Amniotic epithelial cell (primary cell): ENCODE measurements at regions not wholly inside any gene's neighbourhood (a gene's known extent, or its start where the extent isn't known, plus 50 kb on each side); places are given as distances from the start of the nearest gene placed in this dataset.
A peak's percentile ranks its signal among the peaks of the same experiment; 100 is the strongest.

Source experiments
- DNase-seq: peaks from one replicate; pipeline ENCODE4 v3.0.0-alpha.2; 2010; ENCODE audit warnings: low read depth

- DNase-seq: no peak
Observed at GRCh38 chr5:168059131-168059530, 232.3 kb upstream of the WWC1 start.

- DNase-seq: no peak
Observed at GRCh38 chr5:168062239-168062638, 229.2 kb upstream of the WWC1 start.

GRCh38 chr5:168064457-168064856, 227.0 kb upstream of the WWC1 start:
- DNase-seq: no peak

- DNase-seq: no peak
Observed at GRCh38 chr5:168064933-168065622, 226.4 kb upstream of the WWC1 start.

- DNase-seq: no peak
Observed at GRCh38 chr5:168066536-168067208, 224.8 kb upstream of the WWC1 start.

- DNase-seq: no peak
Observed at GRCh38 chr5:168070761-168071160, 220.7 kb upstream of the WWC1 start.

- DNase-seq: no peak
Observed at GRCh38 chr5:168072665-168073064, 218.8 kb upstream of the WWC1 start.

- DNase-seq: no peak
Observed at GRCh38 chr5:168073311-168073710, 218.1 kb upstream of the WWC1 start.

GRCh38 chr5:168073991-168074800, 217.2 kb upstream of the WWC1 start:
- peak; percentile 83 for DNase-seq

- DNase-seq: no peak
Observed at GRCh38 chr5:168075387-168075786, 216.1 kb upstream of the WWC1 start.

- peak; percentile 82 for DNase-seq
Observed at GRCh38 chr5:168076561-168076991, 214.9 kb upstream of the WWC1 start.

- peak; percentile 29 for DNase-seq
Observed at GRCh38 chr5:168085261-168086031, 206.0 kb upstream of the WWC1 start.

GRCh38 chr5:168086104-168086610, 205.3 kb upstream of the WWC1 start:
- peak; percentile 93 for DNase-seq

- no peak for DNase-seq
Observed at GRCh38 chr5:168086746-168087145, 204.7 kb upstream of the WWC1 start.

GRCh38 chr5:168088410-168089173, 202.9 kb upstream of the WWC1 start:
- peak; percentile 56 for DNase-seq

GRCh38 chr5:168089201-168089887, 202.1 kb upstream of the WWC1 start:
- no peak for DNase-seq

- DNase-seq: no peak
Observed at GRCh38 chr5:168092209-168093185, 198.9 kb upstream of the WWC1 start.

- DNase-seq: peak; percentile 82
Observed at GRCh38 chr5:168093200-168093910, 198.1 kb upstream of the WWC1 start.

GRCh38 chr5:168096525-168096924, 194.9 kb upstream of the WWC1 start:
- no peak for DNase-seq
